ENCODE measurements at regions not wholly inside any gene's neighbourhood (a gene's known extent, or its start where the extent isn't known, plus 50 kb on each side); places are given as distances from the start of the nearest gene placed in this dataset.

- Histone ChIP-seq H3K36me3 (ENCODE audit: control insufficient read depth in 4 of 4, insufficient read depth in 4 of 4, low read length in 3 of 4) (no peaks in the 10 kb centered on the region), H3K27ac (ENCODE audit: insufficient read depth in 1 of 2, low read depth in 1 of 2, low read length in 2 of 2, poor library complexity in 1 of 2, severe bottlenecking in 2 of 2) (no peak overlapping the region), H3K4me1 (ENCODE audit: control extremely low read depth in 1 of 4, control insufficient read depth in 4 of 4, insufficient read depth in 4 of 4, low read length in 3 of 4) (no peaks in the 10 kb centered on the region), H3K27me3 (replicated peaks in 2 of 5; ENCODE audit: control insufficient read depth in 4 of 5, insufficient read depth in 5 of 5, low read length in 4 of 5) (no peaks in the 10 kb centered on the region), H3K4me3 (ENCODE audit: control insufficient read depth in 1 of 7, extremely low read depth in 1 of 7, insufficient read depth in 4 of 7, low read depth in 2 of 7, low read length in 6 of 7) (no peak overlapping the region), H3K9me3 (ENCODE audit: control extremely low read depth in 1 of 5, control insufficient read depth in 4 of 5, insufficient read depth in 2 of 5, low read depth in 1 of 5, low read length in 4 of 5) (peaks cover 0 to 2% (median 0%) of the 10 kb centered on the region in 5 experiments)
- DNase-seq, result no peak
- CTCF ChIA-PET, result interaction anchor here (0.7 kb wide), 1 partner anchor 189 kb away, joined by 4 read pairs; no protein-coding TSS in a partner anchor
- POLR2A ChIA-PET, result no interaction called here
- no CpG with 5 or more reads among the region's 3 CpGs for WGBS (ENCODE audit: insufficient coverage)
These were observed 639.1 kb upstream of the SETBP1 start for GRCh38 chr18:44041553-44041952.

GRCh38 chr18:44041961-44042360, 638.7 kb upstream of the SETBP1 start:
- H3K4me3 ChIP-seq (ENCODE audit: control insufficient read depth in 1 of 7, extremely low read depth in 1 of 7, insufficient read depth in 4 of 7, low read depth in 2 of 7, low read length in 6 of 7), result no peak overlapping the region
- WGBS (ENCODE audit: insufficient coverage), result 100% methylated on average over 2 of the region's 4 CpGs
- H3K4me1 ChIP-seq (ENCODE audit: control extremely low read depth in 1 of 4, control insufficient read depth in 4 of 4, insufficient read depth in 4 of 4, low read length in 3 of 4), result no peaks in the 10 kb centered on the region
- ChIA-PET CTCF (interaction anchor here (0.7 kb wide), 1 partner anchor 189 kb away, joined by 4 read pairs; no protein-coding TSS in a partner anchor), POLR2A (no interaction called here)
- H3K36me3 ChIP-seq (ENCODE audit: control insufficient read depth in 4 of 4, insufficient read depth in 4 of 4, low read length in 3 of 4), result no peaks in the 10 kb centered on the region
- peaks cover 0 to 2% (median 0%) of the 10 kb centered on the region in 5 experiments for H3K9me3 ChIP-seq (ENCODE audit: control extremely low read depth in 1 of 5, control insufficient read depth in 4 of 5, insufficient read depth in 2 of 5, low read depth in 1 of 5, low read length in 4 of 5)
- H3K27ac ChIP-seq (ENCODE audit: insufficient read depth in 1 of 2, low read depth in 1 of 2, low read length in 2 of 2, poor library complexity in 1 of 2, severe bottlenecking in 2 of 2), result no peak overlapping the region
- no peak for DNase-seq
- no peaks in the 10 kb centered on the region for H3K27me3 ChIP-seq (replicated peaks in 2 of 5; ENCODE audit: control insufficient read depth in 4 of 5, insufficient read depth in 5 of 5, low read length in 4 of 5)

- no peak for DNase-seq
- H3K4me1 ChIP-seq (ENCODE audit: control extremely low read depth in 1 of 4, control insufficient read depth in 4 of 4, insufficient read depth in 4 of 4, low read length in 3 of 4), result no peaks in the 10 kb centered on the region
- H3K9me3 ChIP-seq (ENCODE audit: control extremely low read depth in 1 of 5, control insufficient read depth in 4 of 5, insufficient read depth in 2 of 5, low read depth in 1 of 5, low read length in 4 of 5), result peaks cover 0 to 2% (median 0%) of the 10 kb centered on the region in 5 experiments
- POLR2A ChIA-PET, result no interaction called here
- no peak overlapping the region for H3K27ac ChIP-seq (ENCODE audit: insufficient read depth in 1 of 2, low read depth in 1 of 2, low read length in 2 of 2, poor library complexity in 1 of 2, severe bottlenecking in 2 of 2)
- H3K27me3 ChIP-seq (replicated peaks in 2 of 5; ENCODE audit: control insufficient read depth in 4 of 5, insufficient read depth in 5 of 5, low read length in 4 of 5), result no peaks in the 10 kb centered on the region
- H3K4me3 ChIP-seq (ENCODE audit: control insufficient read depth in 1 of 7, extremely low read depth in 1 of 7, insufficient read depth in 4 of 7, low read depth in 2 of 7, low read length in 6 of 7), result no peak overlapping the region
- WGBS (ENCODE audit: insufficient coverage), result 90% methylated on average over 2 of the region's 8 CpGs
- CTCF ChIA-PET, result no interaction called here
- no peaks in the 10 kb centered on the region for H3K36me3 ChIP-seq (ENCODE audit: control insufficient read depth in 4 of 4, insufficient read depth in 4 of 4, low read length in 3 of 4)
These were observed 634.2 kb upstream of the SETBP1 start for GRCh38 chr18:44046376-44046975.

GRCh38 chr18:44047585-44047984, 633.1 kb upstream of the SETBP1 start:
- H3K4me3 ChIP-seq (ENCODE audit: control insufficient read depth in 1 of 7, extremely low read depth in 1 of 7, insufficient read depth in 4 of 7, low read depth in 2 of 7, low read length in 6 of 7), result no peak overlapping the region
- 92% methylated on average over 3 of the region's 3 CpGs for WGBS (ENCODE audit: insufficient coverage)
- POLR2A ChIA-PET, result no interaction called here
- no peaks in the 10 kb centered on the region for H3K27me3 ChIP-seq (replicated peaks in 2 of 5; ENCODE audit: control insufficient read depth in 4 of 5, insufficient read depth in 5 of 5, low read length in 4 of 5)
- CTCF ChIA-PET, result no interaction called here
- DNase-seq, result no peak
- H3K4me1 ChIP-seq (ENCODE audit: control extremely low read depth in 1 of 4, control insufficient read depth in 4 of 4, insufficient read depth in 4 of 4, low read length in 3 of 4), result no peaks in the 10 kb centered on the region
- no peak overlapping the region for H3K27ac ChIP-seq (ENCODE audit: insufficient read depth in 1 of 2, low read depth in 1 of 2, low read length in 2 of 2, poor library complexity in 1 of 2, severe bottlenecking in 2 of 2)
- peaks cover 0 to 2% (median 0%) of the 10 kb centered on the region in 5 experiments for H3K9me3 ChIP-seq (ENCODE audit: control extremely low read depth in 1 of 5, control insufficient read depth in 4 of 5, insufficient read depth in 2 of 5, low read depth in 1 of 5, low read length in 4 of 5)
- H3K36me3 ChIP-seq (ENCODE audit: control insufficient read depth in 4 of 4, insufficient read depth in 4 of 4, low read length in 3 of 4), result no peaks in the 10 kb centered on the region

DNA sequence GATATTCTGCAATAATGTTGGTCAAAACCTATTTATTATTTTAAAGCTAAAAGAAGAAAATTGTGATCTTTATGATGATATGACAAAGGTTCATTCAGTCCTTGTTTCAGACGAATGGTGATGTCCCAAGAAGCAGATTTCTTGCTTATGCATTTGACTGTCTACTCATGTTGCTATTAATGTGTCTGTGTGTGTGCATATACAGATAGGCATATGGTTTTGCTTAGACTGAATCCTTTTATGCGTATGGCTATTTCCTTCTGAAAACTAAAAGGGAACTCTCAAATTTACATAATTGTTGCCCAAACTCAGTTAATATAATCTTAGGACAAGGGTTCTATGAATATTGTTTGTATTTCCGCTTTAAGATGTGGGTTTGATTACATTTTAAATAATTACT, 632.3 kb upstream of the SETBP1 start:
- ChIA-PET CTCF (no interaction called here), POLR2A (no interaction called here)
- no peak overlapping the region for H3K4me3 ChIP-seq (ENCODE audit: control insufficient read depth in 1 of 7, extremely low read depth in 1 of 7, insufficient read depth in 4 of 7, low read depth in 2 of 7, low read length in 6 of 7)
- peaks cover 0 to 2% (median 0%) of the 10 kb centered on the region in 5 experiments for H3K9me3 ChIP-seq (ENCODE audit: control extremely low read depth in 1 of 5, control insufficient read depth in 4 of 5, insufficient read depth in 2 of 5, low read depth in 1 of 5, low read length in 4 of 5)
- DNase-seq, result no peak
- H3K4me1 ChIP-seq (ENCODE audit: control extremely low read depth in 1 of 4, control insufficient read depth in 4 of 4, insufficient read depth in 4 of 4, low read length in 3 of 4), result no peaks in the 10 kb centered on the region
- WGBS (ENCODE audit: insufficient coverage), result no CpG with 5 or more reads among the region's 3 CpGs
- H3K36me3 ChIP-seq (ENCODE audit: control insufficient read depth in 4 of 4, insufficient read depth in 4 of 4, low read length in 3 of 4), result no peaks in the 10 kb centered on the region
- no peaks in the 10 kb centered on the region for H3K27me3 ChIP-seq (replicated peaks in 2 of 5; ENCODE audit: control insufficient read depth in 4 of 5, insufficient read depth in 5 of 5, low read length in 4 of 5)
- H3K27ac ChIP-seq (ENCODE audit: insufficient read depth in 1 of 2, low read depth in 1 of 2, low read length in 2 of 2, poor library complexity in 1 of 2, severe bottlenecking in 2 of 2), result no peak overlapping the region

GRCh38 chr18:44048846-44049245, 631.8 kb upstream of the SETBP1 start:
- WGBS (ENCODE audit: insufficient coverage), result no CpG with 5 or more reads among the region's 2 CpGs
- ChIA-PET CTCF (no interaction called here), POLR2A (no interaction called here)
- no peak overlapping the region for H3K4me3 ChIP-seq (ENCODE audit: control insufficient read depth in 1 of 7, extremely low read depth in 1 of 7, insufficient read depth in 4 of 7, low read depth in 2 of 7, low read length in 6 of 7)
- no peaks in the 10 kb centered on the region for H3K27me3 ChIP-seq (replicated peaks in 2 of 5; ENCODE audit: control insufficient read depth in 4 of 5, insufficient read depth in 5 of 5, low read length in 4 of 5)
- H3K9me3 ChIP-seq (ENCODE audit: control extremely low read depth in 1 of 5, control insufficient read depth in 4 of 5, insufficient read depth in 2 of 5, low read depth in 1 of 5, low read length in 4 of 5), result peaks cover 0 to 2% (median 0%) of the 10 kb centered on the region in 5 experiments
- H3K4me1 ChIP-seq (ENCODE audit: control extremely low read depth in 1 of 4, control insufficient read depth in 4 of 4, insufficient read depth in 4 of 4, low read length in 3 of 4), result no peaks in the 10 kb centered on the region
- no peak overlapping the region for H3K27ac ChIP-seq (ENCODE audit: insufficient read depth in 1 of 2, low read depth in 1 of 2, low read length in 2 of 2, poor library complexity in 1 of 2, severe bottlenecking in 2 of 2)
- no peaks in the 10 kb centered on the region for H3K36me3 ChIP-seq (ENCODE audit: control insufficient read depth in 4 of 4, insufficient read depth in 4 of 4, low read length in 3 of 4)
- no peak for DNase-seq

DNA sequence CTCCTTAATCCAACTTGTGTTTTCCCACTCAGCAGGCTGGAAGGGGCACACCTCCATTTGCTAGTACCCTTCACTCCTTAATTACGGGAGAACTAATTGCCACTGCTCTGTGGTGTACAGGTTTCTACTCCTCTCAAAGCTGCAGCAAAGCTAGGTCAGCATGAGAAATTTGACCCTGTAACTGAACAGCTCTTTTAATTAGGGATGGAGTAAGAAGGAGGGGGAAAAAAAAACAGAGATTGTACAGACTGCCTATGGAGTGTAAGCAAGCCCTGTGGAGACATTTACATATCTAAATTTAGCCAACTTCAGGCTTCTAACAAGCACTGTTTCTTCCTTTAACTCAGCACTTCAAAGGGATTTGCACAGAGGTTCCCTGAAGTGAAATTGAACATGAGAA, 629.7 kb upstream of the SETBP1 start:
- POLR2A ChIA-PET, result no interaction called here
- WGBS (ENCODE audit: insufficient coverage), result no CpG with 5 or more reads among the region's 1 CpG
- no peaks in the 10 kb centered on the region for H3K36me3 ChIP-seq (ENCODE audit: control insufficient read depth in 4 of 4, insufficient read depth in 4 of 4, low read length in 3 of 4)
- H3K4me3 ChIP-seq (ENCODE audit: control insufficient read depth in 1 of 7, extremely low read depth in 1 of 7, insufficient read depth in 4 of 7, low read depth in 2 of 7, low read length in 6 of 7), result no peak overlapping the region
- no peak for DNase-seq
- H3K9me3 ChIP-seq (ENCODE audit: control extremely low read depth in 1 of 5, control insufficient read depth in 4 of 5, insufficient read depth in 2 of 5, low read depth in 1 of 5, low read length in 4 of 5), result no peaks in the 10 kb centered on the region
- no peak overlapping the region for H3K27ac ChIP-seq (ENCODE audit: insufficient read depth in 1 of 2, low read depth in 1 of 2, low read length in 2 of 2, poor library complexity in 1 of 2, severe bottlenecking in 2 of 2)
- no peaks in the 10 kb centered on the region for H3K27me3 ChIP-seq (replicated peaks in 2 of 5; ENCODE audit: control insufficient read depth in 4 of 5, insufficient read depth in 5 of 5, low read length in 4 of 5)
- CTCF ChIA-PET, result no interaction called here
- no peaks in the 10 kb centered on the region for H3K4me1 ChIP-seq (ENCODE audit: control extremely low read depth in 1 of 4, control insufficient read depth in 4 of 4, insufficient read depth in 4 of 4, low read length in 3 of 4)
